ENCODE measurements at regions not wholly inside any gene's neighbourhood (a gene's known extent, or its start where the extent isn't known, plus 50 kb on each side); places are given as distances from the start of the nearest gene placed in this dataset.
"Not testable (repeated sequence)": the region's sequence is repeated elsewhere in the genome, so short reads cannot be mapped to it uniquely, and the experiment has no call there.

- H3K27ac Mint-ChIP-seq = peak overlapping the region; percentile 82
- no peak overlapping the region for H3K4me3 Mint-ChIP-seq
- ATAC-seq (no peak), DNase-seq (no peak)
- H3K27me3 Mint-ChIP-seq (ENCODE audit: low read depth) = no peaks in the 10 kb centered on the region
- H3K9me3 Mint-ChIP-seq (ENCODE audit: insufficient read depth) = peaks cover 12% of the 10 kb centered on the region
- POLR2A ChIA-PET = interaction anchor here (0.6 kb wide), 1 partner anchor 213 kb away, joined by 3 read pairs; no protein-coding TSS in a partner anchor
- peaks cover 39% of the 10 kb centered on the region for H3K4me1 Mint-ChIP-seq (ENCODE audit: low read depth)
- CTCF ChIA-PET = no interaction called here
- H3K36me3 Mint-ChIP-seq (ENCODE audit: low read depth) = peaks cover 37% of the 10 kb centered on the region
These were observed 874.1 kb upstream of the B3GALT2 start for GRCh38 chr1:194060481-194060880.

DNA sequence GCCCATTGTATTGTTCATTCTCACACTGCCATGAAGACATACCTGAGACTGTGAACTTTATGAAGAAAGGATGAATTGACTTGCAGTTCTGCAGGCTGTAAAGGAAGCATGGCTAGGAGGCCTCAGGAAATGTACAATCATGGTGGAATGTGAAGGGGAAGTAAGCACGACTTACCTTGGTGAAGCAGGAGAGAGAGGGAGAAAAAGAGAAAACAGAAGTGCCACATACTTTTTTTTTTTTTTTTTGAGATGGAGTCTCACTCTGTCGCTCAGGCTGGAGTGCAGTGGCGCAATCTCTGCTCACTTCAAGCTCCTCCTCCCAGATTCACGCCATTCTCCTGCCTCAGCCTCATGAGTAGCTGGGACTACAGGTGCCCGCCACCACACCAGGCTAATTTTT is 871.9 kb upstream of the B3GALT2 start:
- POLR2A ChIA-PET, DNase-seq: not testable (repeated sequence)
- H3K9me3 Mint-ChIP-seq (ENCODE audit: insufficient read depth) = peaks cover 17% of the 10 kb centered on the region

GRCh38 chr1:194056169-194056568 is 869.8 kb upstream of the B3GALT2 start:
- no peak overlapping the region for H3K4me3 Mint-ChIP-seq
- CTCF ChIA-PET = interaction anchor here (1.2 kb wide), 1 partner anchor 250 kb away, joined by 3 read pairs; no protein-coding TSS in a partner anchor

More for the DNA sequence above, 871.9 kb upstream of the B3GALT2 start:
- ATAC-seq; CTCF ChIA-PET; H3K4me3 Mint-ChIP-seq; H3K27me3 Mint-ChIP-seq (ENCODE audit: low read depth); H3K27ac Mint-ChIP-seq: not testable (repeated sequence)
- Mint-ChIP-seq H3K36me3 (ENCODE audit: low read depth) (peaks cover 42% of the 10 kb centered on the region), H3K4me1 (ENCODE audit: low read depth) (peaks cover 48% of the 10 kb centered on the region)

DNA sequence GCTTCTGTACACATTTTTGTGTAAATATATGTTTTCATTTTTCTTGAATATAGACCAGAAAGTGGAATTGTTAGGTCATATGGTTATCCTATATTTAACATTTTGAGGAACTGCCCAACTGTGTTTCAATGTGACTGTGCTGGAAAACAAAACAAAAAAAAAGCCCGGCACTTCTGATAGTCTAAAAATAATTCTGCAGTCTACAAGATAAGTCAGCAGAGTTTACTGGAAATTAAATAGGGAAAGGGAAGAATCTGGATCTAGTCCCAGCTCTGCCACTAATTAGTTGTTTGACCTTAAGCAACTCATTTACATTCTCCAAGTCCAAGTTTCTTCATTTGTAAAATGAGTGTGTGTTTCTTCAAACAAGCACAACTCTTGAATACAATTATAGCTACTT is 869.1 kb upstream of the B3GALT2 start:
- H3K36me3 Mint-ChIP-seq (ENCODE audit: low read depth) = peaks cover 37% of the 10 kb centered on the region
- POLR2A ChIA-PET = no interaction called here
- no peak overlapping the region for H3K27ac Mint-ChIP-seq
- H3K4me3 Mint-ChIP-seq = no peak overlapping the region
- H3K27me3 Mint-ChIP-seq (ENCODE audit: low read depth) = no peaks in the 10 kb centered on the region
- no peak for DNase-seq
- no peak for ATAC-seq
- CTCF ChIA-PET = interaction anchor here (1.2 kb wide), 1 partner anchor 249 kb away, joined by 3 read pairs; no protein-coding TSS in a partner anchor
- peaks cover 16% of the 10 kb centered on the region for H3K9me3 Mint-ChIP-seq (ENCODE audit: insufficient read depth)
- peaks cover 55% of the 10 kb centered on the region for H3K4me1 Mint-ChIP-seq (ENCODE audit: low read depth)

More at GRCh38 chr1:194056169-194056568, 869.8 kb upstream of the B3GALT2 start:
- H3K4me1 Mint-ChIP-seq (ENCODE audit: low read depth) = peaks cover 61% of the 10 kb centered on the region
- H3K27ac Mint-ChIP-seq = peak overlapping the region; percentile 29
- POLR2A ChIA-PET = no interaction called here
- no peak for DNase-seq
- peaks cover 41% of the 10 kb centered on the region for H3K36me3 Mint-ChIP-seq (ENCODE audit: low read depth)
- H3K9me3 Mint-ChIP-seq (ENCODE audit: insufficient read depth) = peaks cover 17% of the 10 kb centered on the region
- no peaks in the 10 kb centered on the region for H3K27me3 Mint-ChIP-seq (ENCODE audit: low read depth)
- peak; percentile 58 for ATAC-seq

- DNase-seq (no peak), ATAC-seq (peak; percentile 55)
- ChIA-PET POLR2A (no interaction called here), CTCF (no interaction called here)
- H3K27me3 Mint-ChIP-seq (ENCODE audit: low read depth) = no peaks in the 10 kb centered on the region
- H3K27ac Mint-ChIP-seq = peak overlapping the region; percentile 86
- peak overlapping the region; percentile 44 for H3K4me3 Mint-ChIP-seq
- peaks cover 8% of the 10 kb centered on the region for H3K9me3 Mint-ChIP-seq (ENCODE audit: insufficient read depth)
- H3K4me1 Mint-ChIP-seq (ENCODE audit: low read depth) = peaks cover 45% of the 10 kb centered on the region
- H3K36me3 Mint-ChIP-seq (ENCODE audit: low read depth) = peaks cover 19% of the 10 kb centered on the region
These were observed 866.3 kb upstream of the B3GALT2 start for GRCh38 chr1:194052514-194053338.

DNA sequence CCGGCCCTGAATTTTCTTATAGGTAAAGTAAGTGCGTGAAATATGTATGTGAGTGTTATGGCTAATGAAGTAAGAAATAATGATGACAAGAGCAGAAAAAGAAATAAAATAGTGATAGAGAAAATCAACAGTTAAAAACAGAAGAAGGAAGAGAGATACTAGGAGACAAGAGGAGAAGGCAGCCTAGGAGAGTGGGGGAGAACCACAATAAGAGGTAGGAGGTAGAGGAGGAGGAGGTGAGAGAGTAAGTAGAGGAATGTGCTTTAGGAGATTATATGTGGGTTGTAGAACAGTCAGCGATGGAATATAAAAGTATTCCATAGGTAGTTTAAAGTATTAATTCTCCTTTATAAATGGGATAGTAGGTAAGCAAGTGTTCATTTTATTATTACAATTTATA is 861.5 kb upstream of the B3GALT2 start:
- ATAC-seq = no peak
- no peaks in the 10 kb centered on the region for H3K27me3 Mint-ChIP-seq (ENCODE audit: low read depth)
- no peaks in the 10 kb centered on the region for H3K9me3 Mint-ChIP-seq (ENCODE audit: insufficient read depth)
- ChIA-PET CTCF (no interaction called here), POLR2A (no interaction called here)
- DNase-seq = no peak
- H3K27ac Mint-ChIP-seq = no peak overlapping the region
- peaks cover 13% of the 10 kb centered on the region for H3K4me1 Mint-ChIP-seq (ENCODE audit: low read depth)
- peaks cover 2% of the 10 kb centered on the region for H3K36me3 Mint-ChIP-seq (ENCODE audit: low read depth)
- no peak overlapping the region for H3K4me3 Mint-ChIP-seq

- ChIA-PET POLR2A (no interaction called here), CTCF (no interaction called here)
- no peak overlapping the region for H3K27ac Mint-ChIP-seq
- no peak for DNase-seq
- no peak for ATAC-seq
- H3K27me3 Mint-ChIP-seq (ENCODE audit: low read depth) = no peaks in the 10 kb centered on the region
- peaks cover 6% of the 10 kb centered on the region for H3K4me1 Mint-ChIP-seq (ENCODE audit: low read depth)
- H3K4me3 Mint-ChIP-seq = no peak overlapping the region
- no peaks in the 10 kb centered on the region for H3K9me3 Mint-ChIP-seq (ENCODE audit: insufficient read depth)
- H3K36me3 Mint-ChIP-seq (ENCODE audit: low read depth) = no peaks in the 10 kb centered on the region
These were observed 860.8 kb upstream of the B3GALT2 start for GRCh38 chr1:194047206-194047605.

DNA sequence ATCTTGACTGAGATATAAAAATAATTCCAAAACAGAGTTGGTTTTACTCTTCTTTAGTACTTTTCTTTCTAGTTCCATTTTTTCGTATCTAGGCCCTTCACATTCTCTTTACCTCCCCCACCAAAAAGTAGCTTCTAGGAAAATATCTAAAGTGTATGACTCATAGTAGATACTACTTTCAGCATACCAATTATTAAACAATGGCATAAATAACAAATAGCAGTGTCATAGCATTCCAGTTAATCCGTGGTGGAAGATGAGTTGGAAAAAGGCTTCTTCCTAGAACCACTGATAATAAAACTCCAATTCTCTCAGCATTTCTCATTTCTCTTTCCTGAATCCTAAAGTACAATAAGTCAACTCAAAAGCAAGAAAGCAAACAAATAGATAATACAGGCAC is 859.0 kb upstream of the B3GALT2 start:
- Mint-ChIP-seq H3K27me3 (ENCODE audit: low read depth) (no peaks in the 10 kb centered on the region), H3K36me3 (ENCODE audit: low read depth) (no peaks in the 10 kb centered on the region), H3K4me1 (ENCODE audit: low read depth) (no peaks in the 10 kb centered on the region), H3K27ac (no peak overlapping the region), H3K9me3 (ENCODE audit: insufficient read depth) (no peaks in the 10 kb centered on the region), H3K4me3 (no peak overlapping the region)
- CTCF ChIA-PET = no interaction called here
- POLR2A ChIA-PET = no interaction called here
- DNase-seq (no peak), ATAC-seq (no peak)

GRCh38 chr1:194044892-194045291 is 858.5 kb upstream of the B3GALT2 start:
- Mint-ChIP-seq H3K36me3 (ENCODE audit: low read depth) (no peaks in the 10 kb centered on the region), H3K4me3 (no peak overlapping the region), H3K27me3 (ENCODE audit: low read depth) (no peaks in the 10 kb centered on the region), H3K27ac (no peak overlapping the region), H3K4me1 (ENCODE audit: low read depth) (no peaks in the 10 kb centered on the region), H3K9me3 (ENCODE audit: insufficient read depth) (no peaks in the 10 kb centered on the region)
- ChIA-PET CTCF (no interaction called here), POLR2A (no interaction called here)
- no peak for DNase-seq
- no peak for ATAC-seq

- ChIA-PET CTCF (no interaction called here), POLR2A (no interaction called here)
- ATAC-seq = no peak
These were observed 857.8 kb upstream of the B3GALT2 start for GRCh38 chr1:194043984-194044755.

GRCh38 chr1:194042736-194043135 is 856.3 kb upstream of the B3GALT2 start:
- no peaks in the 10 kb centered on the region for H3K36me3 Mint-ChIP-seq (ENCODE audit: low read depth)

More at GRCh38 chr1:194043984-194044755, 857.8 kb upstream of the B3GALT2 start:
- Mint-ChIP-seq H3K4me3 (no peak overlapping the region), H3K27me3 (ENCODE audit: low read depth) (no peaks in the 10 kb centered on the region), H3K36me3 (ENCODE audit: low read depth) (no peaks in the 10 kb centered on the region), H3K9me3 (ENCODE audit: insufficient read depth) (no peaks in the 10 kb centered on the region), H3K27ac (no peak overlapping the region), H3K4me1 (ENCODE audit: low read depth) (peaks cover 5% of the 10 kb centered on the region)
- no peak for DNase-seq

GRCh38 chr1:194040496-194040895 is 854.1 kb upstream of the B3GALT2 start:
- ChIA-PET CTCF (no interaction called here), POLR2A (no interaction called here)
- Mint-ChIP-seq H3K9me3 (ENCODE audit: insufficient read depth) (no peaks in the 10 kb centered on the region), H3K36me3 (ENCODE audit: low read depth) (no peaks in the 10 kb centered on the region), H3K27me3 (ENCODE audit: low read depth) (no peaks in the 10 kb centered on the region), H3K27ac (no peak overlapping the region), H3K4me1 (ENCODE audit: low read depth) (peaks cover 5% of the 10 kb centered on the region), H3K4me3 (no peak overlapping the region)
- ATAC-seq (no peak), DNase-seq (no peak)

More at GRCh38 chr1:194042736-194043135, 856.3 kb upstream of the B3GALT2 start:
- Mint-ChIP-seq H3K9me3 (ENCODE audit: insufficient read depth) (no peaks in the 10 kb centered on the region), H3K4me1 (ENCODE audit: low read depth) (peaks cover 5% of the 10 kb centered on the region), H3K27me3 (ENCODE audit: low read depth) (no peaks in the 10 kb centered on the region), H3K27ac (no peak overlapping the region), H3K4me3 (no peak overlapping the region)
- ATAC-seq (no peak), DNase-seq (no peak)
- CTCF ChIA-PET = no interaction called here
- POLR2A ChIA-PET = no interaction called here
